ENCODE measurements at regions not wholly inside any gene's neighbourhood (a gene's known extent, or its start where the extent isn't known, plus 50 kb on each side); places are given as distances from the start of the nearest gene placed in this dataset.

DNA sequence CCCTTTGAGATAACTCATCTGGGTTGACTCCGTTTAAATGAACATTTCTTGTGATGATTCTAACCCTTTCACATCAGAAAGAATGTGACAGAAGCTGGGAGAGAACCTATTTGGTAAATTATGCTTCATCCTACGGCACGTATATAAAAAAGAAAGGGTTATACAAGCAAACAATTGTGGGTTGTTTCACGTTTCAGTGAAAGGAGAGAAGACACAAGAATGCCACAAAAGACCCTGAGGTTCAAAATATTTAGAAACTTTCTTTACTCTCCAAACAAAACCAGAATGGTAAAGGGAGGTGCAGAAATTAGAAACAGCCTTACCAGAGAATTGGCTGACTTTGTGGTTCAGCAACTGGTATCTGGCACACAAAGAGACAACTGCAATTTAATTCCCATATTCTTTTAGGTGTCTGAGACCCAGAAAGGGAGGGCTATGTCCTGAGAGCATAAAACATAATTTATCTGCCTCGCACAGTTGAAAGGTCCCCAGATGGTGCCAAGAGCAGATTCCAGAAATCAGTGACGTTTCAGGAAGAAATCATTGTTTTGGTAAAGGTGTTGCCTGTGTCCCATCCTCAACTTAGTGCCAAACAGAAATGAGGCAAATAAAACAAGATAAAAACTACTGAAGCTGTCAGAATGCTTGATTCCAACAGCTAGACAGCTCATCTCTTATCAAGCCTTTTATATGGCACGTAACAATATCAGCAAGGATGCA is 361.4 kb downstream of the EFNB2 start:
- TF ChIP-seq POLR2A (IDR thresholded peaks at IDR 0.05; ENCODE audit: low read depth) (no peak), POLR2AphosphoS5 (IDR thresholded peaks at IDR 0.05) (no peak), EP300 (IDR thresholded peaks at IDR 0.05) (no peak)
- TF ChIP-seq, protein P1, sequence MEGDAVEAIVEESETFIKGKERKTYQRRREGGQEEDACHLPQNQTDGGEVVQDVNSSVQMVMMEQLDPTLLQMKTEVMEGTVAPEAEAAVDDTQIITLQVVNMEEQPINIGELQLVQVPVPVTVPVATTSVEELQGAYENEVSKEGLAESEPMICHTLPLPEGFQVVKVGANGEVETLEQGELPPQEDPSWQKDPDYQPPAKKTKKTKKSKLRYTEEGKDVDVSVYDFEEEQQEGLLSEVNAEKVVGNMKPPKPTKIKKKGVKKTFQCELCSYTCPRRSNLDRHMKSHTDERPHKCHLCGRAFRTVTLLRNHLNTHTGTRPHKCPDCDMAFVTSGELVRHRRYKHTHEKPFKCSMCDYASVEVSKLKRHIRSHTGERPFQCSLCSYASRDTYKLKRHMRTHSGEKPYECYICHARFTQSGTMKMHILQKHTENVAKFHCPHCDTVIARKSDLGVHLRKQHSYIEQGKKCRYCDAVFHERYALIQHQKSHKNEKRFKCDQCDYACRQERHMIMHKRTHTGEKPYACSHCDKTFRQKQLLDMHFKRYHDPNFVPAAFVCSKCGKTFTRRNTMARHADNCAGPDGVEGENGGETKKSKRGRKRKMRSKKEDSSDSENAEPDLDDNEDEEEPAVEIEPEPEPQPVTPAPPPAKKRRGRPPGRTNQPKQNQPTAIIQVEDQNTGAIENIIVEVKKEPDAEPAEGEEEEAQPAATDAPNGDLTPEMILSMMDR (IDR thresholded peaks at IDR 0.05): no peak

Data from esophagus muscularis mucosa (tissue), 4 donors.